ENCODE measurements at regions not wholly inside any gene's neighbourhood (a gene's known extent, or its start where the extent isn't known, plus 50 kb on each side); places are given as distances from the start of the nearest gene placed in this dataset.
"Not testable (repeated sequence)": the region's sequence is repeated elsewhere in the genome, so short reads cannot be mapped to it uniquely, and the experiment has no call there.

- TF ChIP-seq, protein P1, sequence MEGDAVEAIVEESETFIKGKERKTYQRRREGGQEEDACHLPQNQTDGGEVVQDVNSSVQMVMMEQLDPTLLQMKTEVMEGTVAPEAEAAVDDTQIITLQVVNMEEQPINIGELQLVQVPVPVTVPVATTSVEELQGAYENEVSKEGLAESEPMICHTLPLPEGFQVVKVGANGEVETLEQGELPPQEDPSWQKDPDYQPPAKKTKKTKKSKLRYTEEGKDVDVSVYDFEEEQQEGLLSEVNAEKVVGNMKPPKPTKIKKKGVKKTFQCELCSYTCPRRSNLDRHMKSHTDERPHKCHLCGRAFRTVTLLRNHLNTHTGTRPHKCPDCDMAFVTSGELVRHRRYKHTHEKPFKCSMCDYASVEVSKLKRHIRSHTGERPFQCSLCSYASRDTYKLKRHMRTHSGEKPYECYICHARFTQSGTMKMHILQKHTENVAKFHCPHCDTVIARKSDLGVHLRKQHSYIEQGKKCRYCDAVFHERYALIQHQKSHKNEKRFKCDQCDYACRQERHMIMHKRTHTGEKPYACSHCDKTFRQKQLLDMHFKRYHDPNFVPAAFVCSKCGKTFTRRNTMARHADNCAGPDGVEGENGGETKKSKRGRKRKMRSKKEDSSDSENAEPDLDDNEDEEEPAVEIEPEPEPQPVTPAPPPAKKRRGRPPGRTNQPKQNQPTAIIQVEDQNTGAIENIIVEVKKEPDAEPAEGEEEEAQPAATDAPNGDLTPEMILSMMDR (conservative IDR thresholded peaks at IDR 0.05): not testable (repeated sequence)
- TF ChIP-seq EZH2 (IDR thresholded peaks at IDR 0.05; ENCODE audit: low read depth): not testable (repeated sequence)
Measured at GRCh38 chr5:116858020-116858419, 283.4 kb upstream of the SEMA6A start.
